MM.1S (cell line): ENCODE measurements at regions not wholly inside any gene's neighbourhood (a gene's known extent, or its start where the extent isn't known, plus 50 kb on each side); places are given as distances from the start of the nearest gene placed in this dataset.

Experiments
- DNase-seq: peaks from one replicate; pipeline ENCODE4 v3.0.0-alpha.2; 2015
- H2AFZ ChIP-seq: fragments of 300-600 bp; sonication (generic); 2 replicates; pipeline ENCODE4 v1.6.0; 2016; ENCODE audit warnings: antibody characterized with exemption, low read length
- H3F3A ChIP-seq: fragments of 300-600 bp; sonication (generic); 2 replicates; pipeline ENCODE4 v1.6.1; 2016; ENCODE audit warnings: mild to moderate bottlenecking, antibody characterized with exemption, low read length, moderate library complexity, mixed read lengths; ENCODE audit not compliant: insufficient read depth
- H3K27ac ChIP-seq: fragments of 300-600 bp; sonication (generic); 2 replicates; pipeline ENCODE4 v1.5.1; 2016; ENCODE audit warnings: mild to moderate bottlenecking, low read length
- H3K27me3 ChIP-seq: fragments of 300-600 bp; sonication (generic); replicated peaks from 2 replicates; pipeline ENCODE4 v1.6.0; 2016; ENCODE audit warnings: low read length; ENCODE audit not compliant: insufficient read depth
- H3K36me3 ChIP-seq: fragments of 300-600 bp; sonication (generic); replicated peaks from 2 replicates; pipeline ENCODE4 v1.6.1; 2016; ENCODE audit warnings: mild to moderate bottlenecking, low read length, mixed read lengths; ENCODE audit not compliant: insufficient read depth
- H3K4me1 ChIP-seq: fragments of 300-600 bp; sonication (generic); 2 replicates; pipeline ENCODE4 v1.6.1; 2016; ENCODE audit warnings: low read length, mixed read lengths
- H3K4me2 ChIP-seq: fragments of 300-600 bp; sonication (generic); 2 replicates; pipeline ENCODE4 v1.6.0; 2016; ENCODE audit warnings: low read depth, low read length
- H3K4me3 ChIP-seq: fragments of 300-600 bp; sonication (generic); 2 replicates; pipeline ENCODE4 v1.5.1; 2016; ENCODE audit warnings: low read length, mixed read lengths
- H3K79me2 ChIP-seq: fragments of 300-600 bp; sonication (generic); 2 replicates; pipeline ENCODE4 v1.6.1; 2016; ENCODE audit warnings: mixed run types, low read length, mixed read lengths
- H3K9ac ChIP-seq: fragments of 300-600 bp; sonication (generic); 2 replicates; pipeline ENCODE4 v1.6.1; 2016; ENCODE audit warnings: low read length, mixed read lengths
- H3K9me2 ChIP-seq: fragments of 300-600 bp; sonication (generic); replicated peaks from 2 replicates; pipeline ENCODE4 v1.6.1; 2016; ENCODE audit warnings: mild to moderate bottlenecking, low read length, mixed read lengths; ENCODE audit not compliant: insufficient read depth
- H3K9me3 ChIP-seq: fragments of 300-600 bp; sonication (generic); replicated peaks from 2 replicates; pipeline ENCODE4 v1.6.1; 2016; ENCODE audit warnings: mild to moderate bottlenecking, low read length, mixed read lengths; ENCODE audit not compliant: insufficient read depth
- H4K20me1 ChIP-seq: fragments of 300-600 bp; sonication (generic); 2 replicates; pipeline ENCODE4 v1.6.1; 2016; ENCODE audit warnings: mild to moderate bottlenecking, low read length, moderate library complexity, mixed read lengths; ENCODE audit not compliant: insufficient read depth
- CTCF ChIP-seq: fragments of 300-600 bp; sonication (generic); IDR thresholded peaks from 2 replicates; pipeline ENCODE4 v1.5.1; 2016; ENCODE audit warnings: antibody characterized with exemption, low read length, mixed read lengths
- EZH2 ChIP-seq: fragments of 300-600 bp; sonication (generic); optimal IDR thresholded peaks from 2 replicates; pipeline ENCODE3; 2017; ENCODE audit warnings: low read depth, mild to moderate bottlenecking, antibody characterized with exemption, low read length, mixed read lengths
- EZH2phosphoT487 ChIP-seq: fragments of 300-600 bp; sonication (generic); IDR thresholded peaks from 2 replicates; pipeline ENCODE4 v1.6.1; 2018; ENCODE audit warnings: antibody characterized with exemption, low read length

DNA sequence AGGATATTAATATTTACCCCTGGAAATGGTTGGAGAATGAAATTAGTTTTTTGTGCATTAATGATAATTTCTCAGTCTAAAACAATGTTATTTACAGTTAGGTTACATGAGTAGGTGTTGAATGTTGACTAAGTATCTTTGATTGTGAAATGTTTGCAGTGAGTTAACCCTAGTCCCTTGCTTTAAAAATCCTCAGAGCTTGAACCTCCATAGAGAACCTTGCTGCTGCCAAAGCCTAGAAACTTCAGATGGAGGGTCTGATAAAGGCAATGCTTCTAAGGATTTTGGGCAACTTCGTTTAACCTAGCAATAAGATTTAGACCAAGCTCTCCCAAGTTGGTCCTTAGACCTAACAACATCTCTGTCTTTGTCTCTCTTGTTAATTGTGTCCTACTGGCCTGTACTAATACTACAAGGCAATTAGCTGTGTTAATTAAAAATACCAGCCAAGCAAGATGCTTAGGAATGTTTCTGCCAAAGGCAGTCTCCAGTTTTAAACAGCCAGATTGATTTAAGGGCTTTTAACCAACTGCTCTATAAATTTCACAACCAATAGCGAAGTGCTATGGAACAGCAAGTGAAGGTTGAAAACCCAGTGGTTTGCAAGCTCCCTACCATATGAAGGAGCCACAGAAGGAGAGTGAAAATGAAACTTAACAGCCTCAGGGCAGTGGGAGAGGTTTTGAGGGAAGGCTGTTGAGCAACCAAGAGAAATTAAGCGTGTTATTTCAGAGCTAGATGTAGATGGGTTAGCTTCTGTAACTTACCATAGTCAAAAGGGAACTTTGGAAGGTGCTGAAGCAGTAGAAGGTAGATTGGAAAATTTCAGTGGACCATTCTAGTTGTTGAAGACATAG lies 295.9 kb upstream of the ANO5 start:
- Histone ChIP-seq H3K79me2 (no peaks in the 10 kb centered on the region), H3K4me2 (0 out of 2 replicates have a peak overlapping the region, but pooled peaks have one; percentile 1), H3K4me3 (no peak overlapping the region), H3K9ac (no peak overlapping the region), H2AFZ (no peak overlapping the region), H3K4me1 (no peaks in the 10 kb centered on the region), H3K9me2 (no peaks in the 10 kb centered on the region), H3K27ac (no peak overlapping the region), H4K20me1 (no peaks in the 10 kb centered on the region), H3F3A (no peaks in the 10 kb centered on the region), H3K36me3 (no peaks in the 10 kb centered on the region), H3K9me3 (no peaks in the 10 kb centered on the region), H3K27me3 (no peaks in the 10 kb centered on the region)
- TF ChIP-seq CTCF: no peak
- no peak for TF ChIP-seq EZH2phosphoT487
- no peak for TF ChIP-seq EZH2
- peak; percentile 61 for DNase-seq

DNA sequence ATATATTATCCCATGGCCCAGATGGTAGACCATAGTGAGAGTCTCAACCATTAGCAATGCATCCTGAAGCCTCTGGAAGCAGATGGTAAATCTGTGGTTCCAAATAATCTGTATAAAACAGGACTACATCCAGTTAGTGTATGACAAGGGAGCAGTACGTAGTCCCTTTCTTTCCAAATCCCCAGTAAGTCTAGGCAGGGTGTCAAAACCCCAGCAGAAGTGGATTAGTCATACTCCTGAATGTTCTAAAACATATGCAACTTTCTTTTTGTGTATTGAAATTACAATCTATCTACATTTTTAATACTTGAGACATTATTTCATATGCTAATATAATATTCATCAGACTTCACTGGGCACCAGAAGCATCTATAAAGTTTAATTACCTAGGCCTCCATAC lies 295.1 kb upstream of the ANO5 start:
- no peaks in the 10 kb centered on the region for H3K9me2 ChIP-seq
- DNase-seq: no peak
- H3K27me3 ChIP-seq: no peaks in the 10 kb centered on the region
- H4K20me1 ChIP-seq: no peaks in the 10 kb centered on the region
- no peak overlapping the region for H2AFZ ChIP-seq
- H3K4me3 ChIP-seq: no peak overlapping the region
- H3K9me3 ChIP-seq: no peaks in the 10 kb centered on the region
- H3K4me2 ChIP-seq: no peak overlapping the region
- no peaks in the 10 kb centered on the region for H3K79me2 ChIP-seq
- no peaks in the 10 kb centered on the region for H3K4me1 ChIP-seq
- TF ChIP-seq EZH2: no peak
- no peaks in the 10 kb centered on the region for H3K36me3 ChIP-seq
- no peak overlapping the region for H3K9ac ChIP-seq
- no peaks in the 10 kb centered on the region for H3F3A ChIP-seq
- no peak overlapping the region for H3K27ac ChIP-seq

DNA sequence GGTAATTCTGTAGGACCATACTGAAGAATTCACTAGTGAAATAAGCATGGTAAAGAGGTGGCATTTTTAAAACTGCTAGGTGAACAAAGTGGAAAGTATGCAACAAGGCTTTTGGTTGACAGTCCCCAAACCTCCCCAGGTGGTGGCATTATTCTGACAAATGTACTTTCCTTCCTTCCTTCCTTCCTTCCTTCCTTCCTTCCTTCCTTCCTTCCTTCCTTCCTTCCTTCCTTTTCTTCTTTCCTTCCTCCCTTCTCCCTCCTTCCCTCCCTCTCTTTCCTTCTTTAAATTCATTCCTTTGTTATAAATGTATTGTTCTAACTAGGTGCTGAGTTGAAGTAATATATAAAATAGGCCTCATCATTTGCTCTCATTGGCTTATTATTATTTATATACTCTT lies 284.7 kb upstream of the ANO5 start:
- TF ChIP-seq CTCF (no peak), EZH2phosphoT487 (no peak), EZH2 (no peak)
- Histone ChIP-seq H3K9me2 (no peaks in the 10 kb centered on the region), H3K27me3 (no peaks in the 10 kb centered on the region), H3K9ac (no peak overlapping the region), H3K4me3 (no peak overlapping the region), H3K9me3 (no peaks in the 10 kb centered on the region), H4K20me1 (no peaks in the 10 kb centered on the region), H3K36me3 (no peaks in the 10 kb centered on the region), H3K79me2 (no peaks in the 10 kb centered on the region), H3K4me2 (no peak overlapping the region), H3K4me1 (no peaks in the 10 kb centered on the region), H3F3A (no peaks in the 10 kb centered on the region), H3K27ac (no peak overlapping the region), H2AFZ (no peak overlapping the region)
- DNase-seq: no peak

- no peaks in the 10 kb centered on the region for H3F3A ChIP-seq
- TF ChIP-seq CTCF: no peak
- no peak for TF ChIP-seq EZH2
- no peak for TF ChIP-seq EZH2phosphoT487
- H4K20me1 ChIP-seq: no peaks in the 10 kb centered on the region
- H3K79me2 ChIP-seq: no peaks in the 10 kb centered on the region
- no peak overlapping the region for H3K4me3 ChIP-seq
- H3K4me2 ChIP-seq: no peak overlapping the region
- no peaks in the 10 kb centered on the region for H3K9me3 ChIP-seq
- H3K27ac ChIP-seq: no peak overlapping the region
- no peaks in the 10 kb centered on the region for H3K4me1 ChIP-seq
- H2AFZ ChIP-seq: no peak overlapping the region
- H3K9me2 ChIP-seq: no peaks in the 10 kb centered on the region
- no peaks in the 10 kb centered on the region for H3K27me3 ChIP-seq
- no peak for DNase-seq
- H3K36me3 ChIP-seq: no peaks in the 10 kb centered on the region
- no peak overlapping the region for H3K9ac ChIP-seq
These were observed 283.7 kb upstream of the ANO5 start for GRCh38 chr11:21909145-21909544.
